Mesenchymal stem cell (in vitro differentiated cells and primary cell): ENCODE measurements at regions not wholly inside any gene's neighbourhood (a gene's known extent, or its start where the extent isn't known, plus 50 kb on each side); places are given as distances from the start of the nearest gene placed in this dataset.
A peak's percentile ranks its signal among the peaks of the same experiment; 100 is the strongest.

Experiments used
- DNase-seq: peaks from one replicate; pipeline ENCODE4 v3.0.0-alpha.2; 2013
- H2AFZ ChIP-seq: one replicate; pipeline ENCODE4 v1.6.1; 2013; ENCODE audit warnings: low read depth, mild to moderate bottlenecking, control low read depth, inconsistent platforms, low read length, moderate library complexity
- H2AK5ac ChIP-seq: 2 replicates; pipeline ENCODE4 v1.6.1; 2013; ENCODE audit warnings: low read length, moderate library complexity, mild to moderate bottlenecking, inconsistent platforms; ENCODE audit not compliant: severe bottlenecking
- H2BK120ac ChIP-seq: one replicate; pipeline ENCODE4 v1.6.1; 2013; ENCODE audit warnings: low read depth, mild to moderate bottlenecking, inconsistent platforms, low read length, moderate library complexity
- H2BK12ac ChIP-seq, 2 experiments: one replicate each; pipeline ENCODE4 v1.6.1; 2013; ENCODE audit warnings: inconsistent platforms in 2 of 2, low read length in 2 of 2, mild to moderate bottlenecking in 2 of 2, moderate library complexity in 2 of 2, control low read depth in 1 of 2
- H2BK15ac ChIP-seq: one replicate; pipeline ENCODE4 v1.6.1; 2013; ENCODE audit warnings: mild to moderate bottlenecking, low read depth, inconsistent platforms; ENCODE audit not compliant: poor library complexity, severe bottlenecking
- H2BK5ac ChIP-seq: 2 replicates; pipeline ENCODE4 v1.6.1; 2013; ENCODE audit warnings: low read depth, mild to moderate bottlenecking, low read length, control low read depth, inconsistent platforms; ENCODE audit not compliant: poor library complexity, severe bottlenecking
- H3K14ac ChIP-seq, 2 experiments: one replicate each; pipeline ENCODE4 v1.6.1; 2013; ENCODE audit warnings: inconsistent platforms in 2 of 2, low read length in 2 of 2, control low read depth in 1 of 2, mild to moderate bottlenecking in 1 of 2, moderate library complexity in 1 of 2
- H3K18ac ChIP-seq, 2 experiments: one replicate each; pipeline ENCODE4 v1.6.1; 2013; ENCODE audit warnings: inconsistent platforms in 2 of 2, low read length in 2 of 2, control low read depth in 1 of 2, low read depth in 1 of 2, mild to moderate bottlenecking in 1 of 2
- H3K23ac ChIP-seq, 2 experiments: one replicate each; pipeline ENCODE4 v1.6.1; 2013; ENCODE audit warnings: inconsistent platforms in 2 of 2, low read length in 2 of 2, mild to moderate bottlenecking in 2 of 2, moderate library complexity in 2 of 2, control low read depth in 1 of 2
- H3K27ac ChIP-seq: 2 replicates; pipeline ENCODE4 v1.5.1; 2013; ENCODE audit warnings: mild to moderate bottlenecking, moderate library complexity, low read length, control low read depth, inconsistent platforms; ENCODE audit not compliant: poor library complexity, severe bottlenecking
- H3K27me3 ChIP-seq, 2 experiments: 2 replicates each; pipeline versions ENCODE4 v1.6.1 to v1.7.0; 2013; ENCODE audit warnings: low read length in 2 of 2, mild to moderate bottlenecking in 2 of 2, moderate library complexity in 2 of 2, control low read depth in 1 of 2, inconsistent platforms in 1 of 2; ENCODE audit not compliant: control insufficient read depth in 1 of 2, insufficient read depth in 1 of 2
- H3K36me3 ChIP-seq, 2 experiments: 2 replicates each; pipeline versions ENCODE4 v1.6.1 to v1.7.0; 2013; ENCODE audit warnings: low read length in 2 of 2, control low read depth in 1 of 2, inconsistent platforms in 1 of 2, low read depth in 1 of 2, mild to moderate bottlenecking in 1 of 2; ENCODE audit not compliant: insufficient read depth in 2 of 2, control insufficient read depth in 1 of 2
- H3K4ac ChIP-seq, 2 experiments: one replicate each; pipeline ENCODE4 v1.6.1; 2013; ENCODE audit warnings: inconsistent platforms in 2 of 2, low read length in 2 of 2, mild to moderate bottlenecking in 2 of 2, moderate library complexity in 2 of 2, control low read depth in 1 of 2, low read depth in 1 of 2
- H3K4me1 ChIP-seq: 2 replicates; pipeline ENCODE4 v1.6.1; 2013; ENCODE audit warnings: low read depth, low read length, control low read depth; ENCODE audit not compliant: control insufficient read depth, insufficient read depth
- H3K4me2 ChIP-seq: 2 replicates; pipeline ENCODE4 v1.6.1; 2013; ENCODE audit warnings: low read length, mild to moderate bottlenecking, inconsistent platforms; ENCODE audit not compliant: poor library complexity, severe bottlenecking
- H3K4me3 ChIP-seq, 2 experiments: 2 replicates each; pipeline versions ENCODE4 v1.5.1 to v1.7.0; 2013; ENCODE audit warnings: low read length in 2 of 2, mild to moderate bottlenecking in 2 of 2, control low read depth in 1 of 2, low read depth in 1 of 2; ENCODE audit not compliant: insufficient read depth in 1 of 2
- H3K79me1 ChIP-seq: replicated peaks from 2 replicates; pipeline ENCODE4 v1.6.1; 2013; ENCODE audit warnings: mild to moderate bottlenecking, control low read depth, low read length, inconsistent platforms; ENCODE audit not compliant: poor library complexity, severe bottlenecking
- H3K9ac ChIP-seq: 2 replicates; pipeline ENCODE4 v1.7.0; 2013; ENCODE audit warnings: mild to moderate bottlenecking, low read length, moderate library complexity
- H3K9me3 ChIP-seq: 2 replicates; pipeline ENCODE4 v1.7.0; 2013; ENCODE audit warnings: mild to moderate bottlenecking, low read length; ENCODE audit not compliant: control insufficient read depth
- H4K8ac ChIP-seq: one replicate; pipeline ENCODE4 v1.6.1; 2013; ENCODE audit warnings: inconsistent platforms, mild to moderate bottlenecking, low read length, moderate library complexity
- H4K91ac ChIP-seq: one replicate; pipeline ENCODE4 v1.6.1; 2013; ENCODE audit warnings: mild to moderate bottlenecking, low read length, inconsistent platforms
- WGBS: methylation state at CpG from one replicate; pipeline ENCODE4 v1.1.7; 2013; ENCODE audit warnings: mixed read lengths; 5-methylcytosine and 5-hydroxymethylcytosine counted together

- Histone ChIP-seq H3K23ac (no peak overlapping the region), H2BK15ac (no peak overlapping the region), H3K9ac (no peak overlapping the region), H3K18ac (no peak overlapping the region), H4K91ac (no peak overlapping the region), H3K4me3 (no peak overlapping the region), H2BK12ac (no peak overlapping the region), H3K9me3 (no peaks in the 10 kb centered on the region), H3K4me2 (no peak overlapping the region), H2AK5ac (no peak overlapping the region), H4K8ac (no peak overlapping the region), H3K14ac (no peak overlapping the region), H3K36me3 (peaks cover 0 to 3% of the 10 kb centered on the region in 2 experiments), H2BK5ac (no peak overlapping the region), H2AFZ (no peak overlapping the region), H3K4ac (no peak overlapping the region), H3K27me3 (no peaks in the 10 kb centered on the region), H3K4me1 (peaks cover 16% of the 10 kb centered on the region), H3K27ac (no peak overlapping the region), H3K79me1 (no peaks in the 10 kb centered on the region), H2BK120ac (no peak overlapping the region)
- WGBS: no CpG with 5 or more reads among the region's 1 CpG
- DNase-seq: no peak
Observed at GRCh38 chr6:56753811-56754210, 111.1 kb upstream of the DST start.

GRCh38 chr6:56752534-56752933 is 109.8 kb upstream of the DST start:
- WGBS: no CpG with 5 or more reads among the region's 4 CpGs
- no peak for DNase-seq

GRCh38 chr6:56752009-56752408 is 109.3 kb upstream of the DST start:
- Histone ChIP-seq H2BK5ac (no peak overlapping the region), H3K4me1 (peaks cover 9% of the 10 kb centered on the region), H3K27me3 (no peaks in the 10 kb centered on the region), H3K23ac (no peak overlapping the region), H3K4me3 (no peak overlapping the region), H3K18ac (no peak overlapping the region), H3K27ac (no peak overlapping the region), H2BK12ac (no peak overlapping the region), H2BK15ac (no peak overlapping the region), H3K4me2 (no peak overlapping the region), H4K8ac (no peak overlapping the region), H3K4ac (no peak overlapping the region), H3K79me1 (no peaks in the 10 kb centered on the region), H4K91ac (no peak overlapping the region), H3K9me3 (no peaks in the 10 kb centered on the region), H3K9ac (no peak overlapping the region), H3K36me3 (no peaks in the 10 kb centered on the region), H2AFZ (no peak overlapping the region), H3K14ac (no peak overlapping the region), H2BK120ac (no peak overlapping the region), H2AK5ac (no peak overlapping the region)
- peak; percentile 67 for DNase-seq

More at GRCh38 chr6:56752534-56752933, 109.8 kb upstream of the DST start:
- Histone ChIP-seq H2BK12ac (no peak overlapping the region), H2BK5ac (no peak overlapping the region), H3K27ac (no peak overlapping the region), H3K23ac (no peak overlapping the region), H3K9me3 (no peaks in the 10 kb centered on the region), H3K4me1 (peaks cover 9% of the 10 kb centered on the region), H3K18ac (no peak overlapping the region), H3K79me1 (no peaks in the 10 kb centered on the region), H2AFZ (no peak overlapping the region), H4K8ac (no peak overlapping the region), H2BK120ac (no peak overlapping the region), H3K36me3 (no peaks in the 10 kb centered on the region), H3K14ac (no peak overlapping the region), H2BK15ac (no peak overlapping the region), H3K4me2 (no peak overlapping the region), H3K4ac (no peak overlapping the region), H2AK5ac (no peak overlapping the region), H3K4me3 (no peak overlapping the region), H3K27me3 (no peaks in the 10 kb centered on the region), H4K91ac (no peak overlapping the region), H3K9ac (no peak overlapping the region)

GRCh38 chr6:56751604-56752003 is 108.9 kb upstream of the DST start:
- Histone ChIP-seq H4K91ac (no peak overlapping the region), H3K27ac (peak overlapping the region; percentile 24), H2BK15ac (no peak overlapping the region), H3K14ac (no peak overlapping the region), H3K4me1 (peaks cover 11% of the 10 kb centered on the region), H3K4ac (no peak overlapping the region), H3K79me1 (peaks cover 1% of the 10 kb centered on the region), H2BK12ac (no peak overlapping the region), H3K27me3 (no peaks in the 10 kb centered on the region), H2AK5ac (no peak overlapping the region), H2AFZ (no peak overlapping the region), H3K9me3 (no peaks in the 10 kb centered on the region), H3K9ac (peak overlapping the region; percentile 6), H3K36me3 (no peaks in the 10 kb centered on the region), H3K18ac (no peak overlapping the region), H4K8ac (no peak overlapping the region), H3K4me2 (no peak overlapping the region), H2BK120ac (no peak overlapping the region), H2BK5ac (no peak overlapping the region), H3K23ac (no peak overlapping the region), H3K4me3 (no peak overlapping the region)
- 100% methylated on average over 1 of the region's 1 CpG for WGBS
- DNase-seq: no peak
